ENCODE measurements at regions not wholly inside any gene's neighbourhood (a gene's known extent, or its start where the extent isn't known, plus 50 kb on each side); places are given as distances from the start of the nearest gene placed in this dataset.
A peak's percentile ranks its signal among the peaks of the same experiment; 100 is the strongest.

- DNase-seq: no peak
- H3K36me3 ChIP-seq (replicated peaks): no peaks in the 10 kb centered on the region
- H3K27me3 ChIP-seq (replicated peaks): no peaks in the 10 kb centered on the region
- TF ChIP-seq, protein P1, sequence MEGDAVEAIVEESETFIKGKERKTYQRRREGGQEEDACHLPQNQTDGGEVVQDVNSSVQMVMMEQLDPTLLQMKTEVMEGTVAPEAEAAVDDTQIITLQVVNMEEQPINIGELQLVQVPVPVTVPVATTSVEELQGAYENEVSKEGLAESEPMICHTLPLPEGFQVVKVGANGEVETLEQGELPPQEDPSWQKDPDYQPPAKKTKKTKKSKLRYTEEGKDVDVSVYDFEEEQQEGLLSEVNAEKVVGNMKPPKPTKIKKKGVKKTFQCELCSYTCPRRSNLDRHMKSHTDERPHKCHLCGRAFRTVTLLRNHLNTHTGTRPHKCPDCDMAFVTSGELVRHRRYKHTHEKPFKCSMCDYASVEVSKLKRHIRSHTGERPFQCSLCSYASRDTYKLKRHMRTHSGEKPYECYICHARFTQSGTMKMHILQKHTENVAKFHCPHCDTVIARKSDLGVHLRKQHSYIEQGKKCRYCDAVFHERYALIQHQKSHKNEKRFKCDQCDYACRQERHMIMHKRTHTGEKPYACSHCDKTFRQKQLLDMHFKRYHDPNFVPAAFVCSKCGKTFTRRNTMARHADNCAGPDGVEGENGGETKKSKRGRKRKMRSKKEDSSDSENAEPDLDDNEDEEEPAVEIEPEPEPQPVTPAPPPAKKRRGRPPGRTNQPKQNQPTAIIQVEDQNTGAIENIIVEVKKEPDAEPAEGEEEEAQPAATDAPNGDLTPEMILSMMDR (IDR thresholded peaks at IDR 0.05; ENCODE audit: low read depth, low read length, missing control alignments): no peak
- H3K27ac ChIP-seq: no peak overlapping the region
- in situ Hi-C loops (cut with HindIII; ENCODE audit: low pct_ligation_motif_present, low sequenced_read_pairs): no loop called here
- H3K4me3 ChIP-seq (ENCODE audit: low read depth, low read length): no peak overlapping the region
These were observed 266.4 kb upstream of the TBC1D5 start for GRCh38 chr3:18008706-18009368.

GRCh38 chr3:18007980-18008379 is 265.5 kb upstream of the TBC1D5 start:
- H3K4me3 ChIP-seq (ENCODE audit: low read depth, low read length): no peak overlapping the region
- no peak overlapping the region for H3K27ac ChIP-seq
- no peaks in the 10 kb centered on the region for H3K27me3 ChIP-seq (replicated peaks)
- peak; percentile 49 for DNase-seq
- no peaks in the 10 kb centered on the region for H3K36me3 ChIP-seq (replicated peaks)
- in situ Hi-C loops (cut with HindIII; ENCODE audit: low pct_ligation_motif_present, low sequenced_read_pairs): no loop called here
- TF ChIP-seq, protein P1 (IDR thresholded peaks at IDR 0.05; ENCODE audit: low read depth, low read length, missing control alignments): no peak

- Histone ChIP-seq H3K4me3 (ENCODE audit: low read depth, low read length) (no peak overlapping the region), H3K27ac (no peak overlapping the region), H3K27me3 (replicated peaks) (no peaks in the 10 kb centered on the region), H3K36me3 (replicated peaks) (no peaks in the 10 kb centered on the region)
- DNase-seq: no peak
- in situ Hi-C loops (cut with HindIII; ENCODE audit: low pct_ligation_motif_present, low sequenced_read_pairs): no loop called here
- TF ChIP-seq, protein P1 (IDR thresholded peaks at IDR 0.05; ENCODE audit: low read depth, low read length, missing control alignments): no peak
These were observed 253.3 kb upstream of the TBC1D5 start for GRCh38 chr3:17995769-17996168.

GRCh38 chr3:17994167-17994566 is 251.7 kb upstream of the TBC1D5 start:
- TF ChIP-seq, protein P1 (IDR thresholded peaks at IDR 0.05; ENCODE audit: low read depth, low read length, missing control alignments): no peak
- no peak for DNase-seq
- in situ Hi-C loops (cut with HindIII; ENCODE audit: low pct_ligation_motif_present, low sequenced_read_pairs): no loop called here
- Histone ChIP-seq H3K27me3 (replicated peaks) (no peaks in the 10 kb centered on the region), H3K36me3 (replicated peaks) (no peaks in the 10 kb centered on the region), H3K27ac (no peak overlapping the region), H3K4me3 (ENCODE audit: low read depth, low read length) (no peak overlapping the region)

GRCh38 chr3:17990390-17990789 is 248.0 kb upstream of the TBC1D5 start:
- Histone ChIP-seq H3K27ac (no peak overlapping the region), H3K27me3 (replicated peaks) (no peaks in the 10 kb centered on the region), H3K36me3 (replicated peaks) (no peaks in the 10 kb centered on the region), H3K4me3 (ENCODE audit: low read depth, low read length) (no peak overlapping the region)
- TF ChIP-seq, protein P1 (IDR thresholded peaks at IDR 0.05; ENCODE audit: low read depth, low read length, missing control alignments): no peak
- no peak for DNase-seq
- in situ Hi-C loops (cut with HindIII; ENCODE audit: low pct_ligation_motif_present, low sequenced_read_pairs): no loop called here

DNA sequence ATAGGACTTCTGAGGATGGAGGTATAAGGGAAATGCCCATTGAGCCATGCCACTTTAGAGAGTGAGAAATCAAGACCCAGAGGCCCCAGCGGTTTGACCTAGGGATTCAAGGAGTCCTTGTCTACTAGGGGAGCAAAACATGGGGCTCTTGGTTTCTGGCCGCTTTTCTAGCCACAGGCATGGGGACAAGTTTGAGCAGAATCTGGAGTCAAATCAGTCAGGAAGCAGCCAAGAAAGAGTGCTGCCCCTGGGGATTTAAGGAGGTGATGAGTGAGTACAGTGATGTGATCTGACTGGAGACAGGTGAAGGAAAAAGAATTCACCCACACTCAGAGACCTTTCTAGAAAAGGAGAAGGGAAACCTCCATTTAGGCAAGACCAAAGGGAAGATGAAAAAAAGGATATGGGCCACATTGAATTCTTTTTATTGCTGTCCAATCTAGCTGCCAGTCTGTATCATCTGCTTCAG is 244.0 kb upstream of the TBC1D5 start:
- TF ChIP-seq, protein P1 (IDR thresholded peaks at IDR 0.05; ENCODE audit: low read depth, low read length, missing control alignments): no peak
- Histone ChIP-seq H3K36me3 (replicated peaks) (no peaks in the 10 kb centered on the region), H3K4me3 (ENCODE audit: low read depth, low read length) (no peak overlapping the region), H3K27ac (no peak overlapping the region), H3K27me3 (replicated peaks) (no peaks in the 10 kb centered on the region)
- DNase-seq: no peak
- in situ Hi-C loops (cut with HindIII; ENCODE audit: low pct_ligation_motif_present, low sequenced_read_pairs): no loop called here

Data from brain microvascular endothelial cell (primary cell).